GM12878 (cell line): ENCODE measurements at regions not wholly inside any gene's neighbourhood (a gene's known extent, or its start where the extent isn't known, plus 50 kb on each side); places are given as distances from the start of the nearest gene placed in this dataset.

Experiments used
- CTCF ChIP-seq, 3 experiments: IDR thresholded peaks in 2 of 3; conservative IDR thresholded peaks in 1 of 3; 2 replicates each; pipeline ENCODE4 v1.5.1; 2011; ENCODE audit warnings: low read depth in 3 of 3, low read length in 3 of 3, mild to moderate bottlenecking in 3 of 3, control low read depth in 2 of 3, moderate library complexity in 2 of 3, inconsistent platforms in 1 of 3, mixed read lengths in 1 of 3; ENCODE audit not compliant: control insufficient read depth in 2 of 3, insufficient read depth in 1 of 3; ENCODE audit errors: extremely low read depth in 1 of 3
- DPF2 ChIP-seq: fragments of 450-650 bp; IDR thresholded peaks from 2 replicates; pipeline ENCODE4 v1.6.1; 2017; ENCODE audit warnings: mild to moderate bottlenecking
- ETV6 ChIP-seq, 2 experiments: fragments of 450-650 bp in 1 of 2; IDR thresholded peaks in 1 of 2; conservative IDR thresholded peaks in 1 of 2; 2 replicates each; pipeline ENCODE4 v1.6.1; 2014; ENCODE audit warnings: antibody characterized with exemption in 1 of 2, borderline replicate concordance in 1 of 2, low read depth in 1 of 2, mild to moderate bottlenecking in 1 of 2, moderate library complexity in 1 of 2
- EZH2 ChIP-seq: IDR thresholded peaks from 2 replicates; pipeline ENCODE4 v1.6.1; 2012; ENCODE audit warnings: low read depth, mild to moderate bottlenecking, control low read depth, inconsistent platforms, low read length, borderline replicate concordance; ENCODE audit not compliant: control insufficient read depth
- FOXK2 ChIP-seq: fragments of 450-650 bp; IDR thresholded peaks from 2 replicates; pipeline ENCODE4 v1.6.1; 2017; ENCODE audit warnings: mild to moderate bottlenecking, moderate library complexity
- IKZF1 ChIP-seq: fragments of 450-650 bp; conservative IDR thresholded peaks from 2 replicates; pipeline ENCODE4 v1.6.1; 2017; ENCODE audit warnings: antibody characterized with exemption, mild to moderate bottlenecking
- MYC ChIP-seq: IDR thresholded peaks from 2 replicates; pipeline ENCODE4 v1.6.1; 2011; ENCODE audit warnings: mild to moderate bottlenecking, low read length, moderate library complexity, inconsistent platforms; ENCODE audit not compliant: insufficient read depth, insufficient replicate concordance, insufficient read length, severe bottlenecking
- NR2C2 ChIP-seq: IDR thresholded peaks from 2 replicates; pipeline ENCODE4 v1.6.1; 2011; ENCODE audit warnings: borderline replicate concordance, low read depth; ENCODE audit not compliant: control insufficient read depth, insufficient read length
- RAD21 ChIP-seq: IDR thresholded peaks from 2 replicates; pipeline ENCODE4 v1.6.1; 2011; ENCODE audit warnings: mild to moderate bottlenecking, low read depth, low read length, moderate library complexity; ENCODE audit not compliant: insufficient read depth
- SP1 ChIP-seq: IDR thresholded peaks from one replicate; pipeline ENCODE4 v1.6.1; 2011; ENCODE audit warnings: low read depth, low read length
- YY1 ChIP-seq: IDR thresholded peaks from 2 replicates; pipeline ENCODE4 v1.6.1; 2011; ENCODE audit warnings: low read depth, mild to moderate bottlenecking, low read length

GRCh38 chr20:39878320-39878719 is 810.7 kb downstream of the MAFB start:
- TF ChIP-seq SP1 (no peak), CTCF (IDR thresholded peaks at IDR 0.05 in 2 of 3, conservative IDR thresholded peaks at IDR 0.05 in 1 of 3; ENCODE audit: control insufficient read depth in 2 of 3, extremely low read depth in 1 of 3, insufficient read depth in 1 of 3, low read depth in 3 of 3, low read length in 3 of 3) (no peak), EZH2 (no peak), MYC (no peak), RAD21 (no peak), NR2C2 (no peak), YY1 (no peak), ETV6 (conservative IDR thresholded peaks at IDR 0.05 in 1 of 2, IDR thresholded peaks at IDR 0.05 in 1 of 2; ENCODE audit: borderline replicate concordance in 1 of 2, low read depth in 1 of 2) (no peak), DPF2 (no peak), FOXK2 (no peak), IKZF1 (no peak)
